ENCODE measurements at regions not wholly inside any gene's neighbourhood (a gene's known extent, or its start where the extent isn't known, plus 50 kb on each side); places are given as distances from the start of the nearest gene placed in this dataset.

- TF ChIP-seq, protein P1, sequence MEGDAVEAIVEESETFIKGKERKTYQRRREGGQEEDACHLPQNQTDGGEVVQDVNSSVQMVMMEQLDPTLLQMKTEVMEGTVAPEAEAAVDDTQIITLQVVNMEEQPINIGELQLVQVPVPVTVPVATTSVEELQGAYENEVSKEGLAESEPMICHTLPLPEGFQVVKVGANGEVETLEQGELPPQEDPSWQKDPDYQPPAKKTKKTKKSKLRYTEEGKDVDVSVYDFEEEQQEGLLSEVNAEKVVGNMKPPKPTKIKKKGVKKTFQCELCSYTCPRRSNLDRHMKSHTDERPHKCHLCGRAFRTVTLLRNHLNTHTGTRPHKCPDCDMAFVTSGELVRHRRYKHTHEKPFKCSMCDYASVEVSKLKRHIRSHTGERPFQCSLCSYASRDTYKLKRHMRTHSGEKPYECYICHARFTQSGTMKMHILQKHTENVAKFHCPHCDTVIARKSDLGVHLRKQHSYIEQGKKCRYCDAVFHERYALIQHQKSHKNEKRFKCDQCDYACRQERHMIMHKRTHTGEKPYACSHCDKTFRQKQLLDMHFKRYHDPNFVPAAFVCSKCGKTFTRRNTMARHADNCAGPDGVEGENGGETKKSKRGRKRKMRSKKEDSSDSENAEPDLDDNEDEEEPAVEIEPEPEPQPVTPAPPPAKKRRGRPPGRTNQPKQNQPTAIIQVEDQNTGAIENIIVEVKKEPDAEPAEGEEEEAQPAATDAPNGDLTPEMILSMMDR (IDR thresholded peaks at IDR 0.05), result no peak
- no peak for TF ChIP-seq EP300 (IDR thresholded peaks at IDR 0.05)
These were observed 171.1 kb upstream of the PROK2 start for GRCh38 chr3:71956069-71956340.
